Hepatocyte (in vitro differentiated cells): ENCODE measurements at regions not wholly inside any gene's neighbourhood (a gene's known extent, or its start where the extent isn't known, plus 50 kb on each side); places are given as distances from the start of the nearest gene placed in this dataset.

Experiments
- EZH2 ChIP-seq: fragments of 200-600 bp; sonication (generic); IDR thresholded peaks from 2 replicates; pipeline ENCODE4 v1.6.1; 2016; ENCODE audit warnings: antibody characterized with exemption, mild to moderate bottlenecking, borderline replicate concordance
- TF ChIP-seq, protein P1 (sequence below): fragments of 200-600 bp; sonication (generic); IDR thresholded peaks from 2 replicates; pipeline ENCODE4 v1.5.1; 2016; ENCODE audit warnings: antibody characterized with exemption, mild to moderate bottlenecking; ENCODE audit not compliant: poor library complexity

- TF ChIP-seq, protein P1, sequence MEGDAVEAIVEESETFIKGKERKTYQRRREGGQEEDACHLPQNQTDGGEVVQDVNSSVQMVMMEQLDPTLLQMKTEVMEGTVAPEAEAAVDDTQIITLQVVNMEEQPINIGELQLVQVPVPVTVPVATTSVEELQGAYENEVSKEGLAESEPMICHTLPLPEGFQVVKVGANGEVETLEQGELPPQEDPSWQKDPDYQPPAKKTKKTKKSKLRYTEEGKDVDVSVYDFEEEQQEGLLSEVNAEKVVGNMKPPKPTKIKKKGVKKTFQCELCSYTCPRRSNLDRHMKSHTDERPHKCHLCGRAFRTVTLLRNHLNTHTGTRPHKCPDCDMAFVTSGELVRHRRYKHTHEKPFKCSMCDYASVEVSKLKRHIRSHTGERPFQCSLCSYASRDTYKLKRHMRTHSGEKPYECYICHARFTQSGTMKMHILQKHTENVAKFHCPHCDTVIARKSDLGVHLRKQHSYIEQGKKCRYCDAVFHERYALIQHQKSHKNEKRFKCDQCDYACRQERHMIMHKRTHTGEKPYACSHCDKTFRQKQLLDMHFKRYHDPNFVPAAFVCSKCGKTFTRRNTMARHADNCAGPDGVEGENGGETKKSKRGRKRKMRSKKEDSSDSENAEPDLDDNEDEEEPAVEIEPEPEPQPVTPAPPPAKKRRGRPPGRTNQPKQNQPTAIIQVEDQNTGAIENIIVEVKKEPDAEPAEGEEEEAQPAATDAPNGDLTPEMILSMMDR = no peak
- no peak for TF ChIP-seq EZH2
These were observed 61.6 kb upstream of the UNC5B start for GRCh38 chr10:71150796-71151195.
